Femur (tissue), 1 donor: ENCODE measurements at regions not wholly inside any gene's neighbourhood (a gene's known extent, or its start where the extent isn't known, plus 50 kb on each side); places are given as distances from the start of the nearest gene placed in this dataset.
"Not testable (repeated sequence)": the region's sequence is repeated elsewhere in the genome, so short reads cannot be mapped to it uniquely, and the experiment has no call there.

Source experiments
- DNase-seq: peaks from one replicate; pipeline ENCODE4 v3.0.0-alpha.2; 2017

DNA sequence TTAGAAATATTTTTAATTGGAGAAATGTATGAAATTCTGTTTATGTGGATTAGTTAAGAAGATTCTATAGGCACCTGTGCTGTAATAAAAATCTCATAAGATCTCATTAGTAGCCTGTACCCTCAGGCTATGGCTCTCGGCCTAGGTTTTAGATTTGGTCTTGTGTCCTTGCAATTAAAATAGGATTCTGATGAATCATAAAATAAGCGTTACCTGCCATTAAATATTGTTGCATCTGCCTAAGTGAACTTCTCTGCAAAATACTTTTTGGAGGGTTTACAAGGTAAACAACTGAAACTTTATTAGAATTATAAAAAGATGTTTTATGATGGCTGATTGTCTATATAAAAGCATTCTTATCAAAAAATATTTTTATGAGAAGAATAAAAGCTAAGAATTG, 804.1 kb upstream of the ANO3 start:
- no peak for DNase-seq

DNA sequence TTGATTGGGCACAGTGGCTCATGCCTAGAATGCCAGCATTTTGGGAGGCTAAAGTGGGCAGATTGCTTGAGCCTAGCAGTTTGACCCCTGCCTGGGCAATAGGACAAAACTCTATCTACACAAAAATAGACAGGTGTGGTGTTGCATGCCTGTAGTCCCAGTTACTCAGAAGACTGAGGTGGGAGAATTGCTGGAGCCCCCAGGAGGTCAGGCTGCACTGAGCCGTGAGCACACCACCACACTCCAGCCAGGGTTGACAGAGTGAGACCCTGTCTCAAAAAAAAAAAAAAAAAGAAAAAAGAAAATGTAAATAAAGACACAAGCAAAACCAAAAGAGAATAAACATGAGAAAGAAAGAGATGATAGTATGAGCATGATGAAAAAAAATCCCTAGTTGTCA, 802.4 kb upstream of the ANO3 start:
- DNase-seq: no peak

DNA sequence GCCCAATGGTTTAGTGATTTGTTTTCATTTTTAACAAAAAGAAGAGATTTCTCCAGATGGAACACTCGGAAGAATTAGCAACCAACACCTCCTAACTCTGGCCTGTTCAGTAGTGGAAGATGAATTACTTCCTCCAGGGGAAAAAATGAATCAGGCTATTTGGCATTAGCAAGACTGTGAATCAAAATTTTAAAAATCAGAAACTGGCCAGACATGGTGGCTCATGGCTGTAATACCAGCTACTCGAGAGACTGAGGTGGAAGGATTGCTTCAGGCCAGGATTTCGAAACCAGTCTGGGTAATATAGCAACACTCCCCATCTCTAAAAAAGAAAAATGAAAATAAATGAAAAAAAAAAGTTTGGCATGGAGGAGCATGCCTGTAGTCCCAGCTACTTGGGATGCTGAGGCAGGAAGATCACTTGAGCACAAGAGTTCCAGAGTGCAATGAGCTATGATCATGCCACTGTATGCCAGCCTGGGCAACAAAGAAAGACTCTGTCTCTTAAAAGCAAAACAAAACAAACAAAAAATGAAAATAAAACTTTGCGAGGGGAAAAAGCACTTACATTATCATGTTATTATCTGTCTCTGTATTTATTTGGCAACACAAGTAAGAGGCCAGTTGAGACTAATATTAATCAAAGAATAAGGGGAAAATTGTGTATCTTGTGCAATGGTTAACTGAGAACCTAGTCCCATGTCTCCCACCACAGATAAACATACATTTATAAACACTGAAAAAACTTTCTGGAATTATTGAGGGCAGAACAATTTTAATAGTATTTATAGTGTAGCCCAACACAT, 796.3 kb upstream of the ANO3 start:
- peak; percentile 18 for DNase-seq

DNA sequence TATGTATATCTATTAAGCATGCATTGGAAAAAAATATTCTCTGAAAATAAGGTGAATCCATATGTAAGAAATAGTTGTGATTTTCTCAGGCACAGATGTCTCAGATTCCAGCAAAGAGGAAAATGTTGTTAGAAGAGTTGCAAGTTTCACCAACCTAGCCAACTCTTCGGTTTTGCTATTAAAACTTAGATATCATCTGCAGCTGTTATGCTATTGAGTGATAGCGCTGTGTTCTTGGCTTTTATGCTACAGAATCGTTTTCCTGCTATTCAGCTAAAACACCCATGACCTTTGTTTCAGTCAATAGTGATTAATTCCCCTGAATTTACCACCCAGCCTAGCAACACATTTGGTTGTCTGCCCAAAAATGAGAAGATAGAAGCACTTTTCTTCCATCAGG, 795.6 kb upstream of the ANO3 start:
- peak; percentile 21 for DNase-seq

DNA sequence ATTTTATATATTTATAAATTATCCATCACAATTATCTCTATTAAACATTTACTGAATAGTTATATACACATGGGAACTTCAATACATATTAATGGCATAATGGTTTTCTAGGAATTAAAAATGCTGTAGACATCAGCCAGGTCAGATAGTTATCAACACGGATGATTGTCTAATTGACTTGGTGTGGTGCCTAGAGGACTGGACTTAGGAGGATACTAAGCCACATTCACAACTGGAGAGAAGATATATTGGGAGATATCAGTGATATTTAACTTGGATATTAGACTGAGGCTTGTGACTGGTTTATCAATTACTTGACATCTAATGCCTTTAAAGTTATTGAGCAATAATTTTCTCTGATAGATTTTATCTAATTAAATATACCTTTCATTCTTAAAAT, 794.5 kb upstream of the ANO3 start:
- DNase-seq: no peak

DNA sequence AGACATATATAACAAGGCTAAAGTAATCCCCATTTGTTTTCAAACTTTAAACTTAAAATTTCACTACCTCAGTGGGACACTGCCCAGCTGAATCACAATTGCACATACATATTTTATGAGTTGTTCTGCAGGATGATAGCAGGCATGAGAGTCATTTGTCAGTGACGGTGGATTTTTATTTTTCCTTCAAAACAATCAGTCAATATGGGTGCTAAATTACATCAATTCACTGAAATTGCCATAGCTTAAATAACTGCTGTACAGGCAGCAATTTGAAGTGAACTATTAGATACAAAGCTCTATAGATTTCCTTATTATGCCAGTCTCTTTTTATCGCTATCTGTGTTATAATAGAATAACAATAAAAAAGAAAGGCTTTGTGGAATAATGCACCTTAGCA, 784.6 kb upstream of the ANO3 start:
- DNase-seq: no peak

DNA sequence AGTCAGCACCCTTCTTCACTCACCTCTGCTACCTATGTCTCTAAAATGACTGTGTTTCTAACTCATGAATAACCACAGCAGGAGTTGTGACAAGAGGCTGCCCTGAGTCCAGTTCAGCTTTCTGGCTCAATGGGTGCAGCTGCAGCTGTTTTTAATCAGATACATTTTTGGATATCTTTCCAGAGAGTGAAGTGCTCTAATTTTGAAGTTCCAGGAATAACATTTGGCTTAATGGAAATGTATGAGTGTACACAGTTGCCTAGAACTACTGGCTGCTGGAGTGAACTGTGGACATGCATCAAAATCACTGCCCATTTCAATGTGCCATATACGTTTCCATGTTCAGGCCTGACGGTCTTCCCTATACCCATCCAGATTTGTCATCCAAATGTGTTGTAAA, 769.5 kb upstream of the ANO3 start:
- peak; percentile 64 for DNase-seq

DNA sequence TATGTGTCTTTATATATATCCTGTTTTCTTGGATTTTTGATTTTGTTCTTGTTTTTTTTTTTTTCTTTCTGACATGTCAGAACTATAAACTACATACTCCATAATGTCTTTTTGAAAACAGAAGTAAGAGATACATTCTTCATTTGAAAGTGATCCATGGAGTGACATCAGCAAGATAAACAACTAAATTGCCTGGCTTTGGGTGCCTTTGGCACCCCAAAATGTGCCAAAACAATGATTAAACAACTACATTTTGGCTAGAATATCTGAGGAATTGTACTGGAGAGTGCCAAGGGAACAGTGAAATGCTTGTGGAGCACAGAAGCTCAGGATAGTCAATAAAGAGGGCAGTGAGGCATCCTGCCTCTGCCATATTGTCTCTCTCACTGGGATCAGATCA, 766.1 kb upstream of the ANO3 start:
- no peak for DNase-seq

DNA sequence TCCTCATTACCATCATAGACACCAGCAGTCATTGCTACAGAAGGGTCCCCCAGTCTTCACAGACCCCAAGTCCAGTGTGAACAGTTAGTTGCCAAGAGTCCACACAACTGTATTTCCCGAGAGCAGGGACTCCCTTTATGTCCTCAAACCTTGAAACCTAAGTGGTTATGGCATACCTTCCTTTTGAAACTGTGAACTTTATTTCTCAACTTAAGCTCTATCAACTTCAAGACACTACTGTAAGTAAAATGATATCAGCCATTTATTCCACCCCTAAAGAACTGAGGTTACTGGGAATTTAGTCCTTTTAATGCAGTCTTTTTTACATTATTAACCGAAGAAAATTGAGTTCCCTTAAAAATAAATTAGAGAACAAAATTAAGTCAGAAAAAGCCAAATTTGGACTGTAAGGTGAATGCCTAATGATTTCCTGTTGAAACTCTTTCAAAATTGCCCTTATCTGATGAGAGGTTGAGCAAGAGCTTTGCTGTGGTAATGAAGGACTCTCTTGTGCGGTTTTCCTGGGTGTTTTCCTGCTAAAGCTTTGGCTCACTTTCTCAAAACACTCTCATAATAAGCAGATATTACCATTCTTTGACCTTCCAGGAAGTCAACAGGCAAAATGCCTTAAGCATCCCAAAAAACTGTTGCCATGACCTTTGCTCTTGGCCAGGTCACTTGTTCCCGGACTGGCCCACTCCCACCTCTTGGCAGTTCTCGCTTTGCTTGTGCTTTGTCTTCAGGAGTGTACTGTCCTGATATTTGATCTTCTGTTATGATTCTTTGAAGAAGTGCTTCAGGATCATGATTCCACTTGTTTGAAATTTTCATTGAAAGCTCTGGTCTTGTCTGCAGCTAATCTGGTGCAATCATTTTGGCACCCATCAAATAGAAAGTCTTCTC, 765.4 kb upstream of the ANO3 start:
- no peak for DNase-seq

DNA sequence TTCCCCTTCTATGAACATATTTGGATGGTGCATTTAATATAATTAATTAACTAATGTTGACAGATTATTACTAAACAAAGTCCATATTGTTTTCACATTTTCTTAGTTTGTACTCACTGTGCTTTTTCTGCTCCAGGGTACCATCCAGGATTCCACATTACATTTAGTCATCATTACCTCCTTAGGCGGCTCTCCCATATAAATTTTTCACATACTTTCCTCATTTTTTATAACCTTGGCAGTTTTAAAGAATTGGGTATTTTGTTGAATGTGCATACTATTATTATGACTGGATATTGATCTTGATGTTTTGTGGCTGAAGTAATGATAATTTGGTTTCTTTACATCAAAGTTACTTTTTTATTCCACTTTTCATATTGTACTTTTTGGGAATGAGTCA, 755.6 kb upstream of the ANO3 start:
- no peak for DNase-seq

DNA sequence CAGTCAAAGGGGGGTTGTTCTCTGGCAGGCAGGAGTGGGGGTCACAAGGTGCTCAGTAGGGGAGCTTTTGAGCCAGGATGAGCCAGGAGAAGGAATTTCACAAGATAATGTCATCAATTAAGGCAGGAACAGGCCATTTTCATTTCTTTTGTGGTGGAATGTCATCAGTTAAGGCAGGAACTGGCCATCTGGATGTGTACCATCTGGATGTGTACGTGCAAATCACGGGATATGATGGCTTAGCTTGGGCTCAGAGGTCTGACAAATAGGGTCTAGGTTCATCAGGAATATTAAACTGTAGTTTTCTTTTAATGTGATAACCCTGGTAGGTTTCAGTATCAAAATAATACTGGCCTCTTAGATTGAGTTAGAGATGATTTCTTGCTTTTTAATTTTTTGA, 752.4 kb upstream of the ANO3 start:
- not testable (repeated sequence) for DNase-seq

DNA sequence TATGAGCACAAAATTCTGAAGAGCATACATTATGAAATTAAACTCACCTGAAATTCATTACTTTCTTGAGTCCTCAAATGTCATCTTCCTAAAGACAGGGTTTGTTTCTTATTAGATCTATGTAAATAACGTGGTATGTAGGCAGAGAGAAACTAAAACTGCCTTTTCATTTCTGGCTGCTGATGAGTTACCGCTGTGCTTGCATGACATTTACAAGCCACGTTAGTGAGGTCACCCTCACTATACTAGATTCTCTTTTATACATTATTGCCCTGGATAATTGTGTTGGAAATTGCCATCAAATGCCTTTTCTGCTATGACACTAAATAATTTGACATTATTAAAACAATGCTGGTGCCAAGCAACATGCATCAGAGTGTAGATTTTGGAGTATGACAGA, 748.3 kb upstream of the ANO3 start:
- no peak for DNase-seq

DNA sequence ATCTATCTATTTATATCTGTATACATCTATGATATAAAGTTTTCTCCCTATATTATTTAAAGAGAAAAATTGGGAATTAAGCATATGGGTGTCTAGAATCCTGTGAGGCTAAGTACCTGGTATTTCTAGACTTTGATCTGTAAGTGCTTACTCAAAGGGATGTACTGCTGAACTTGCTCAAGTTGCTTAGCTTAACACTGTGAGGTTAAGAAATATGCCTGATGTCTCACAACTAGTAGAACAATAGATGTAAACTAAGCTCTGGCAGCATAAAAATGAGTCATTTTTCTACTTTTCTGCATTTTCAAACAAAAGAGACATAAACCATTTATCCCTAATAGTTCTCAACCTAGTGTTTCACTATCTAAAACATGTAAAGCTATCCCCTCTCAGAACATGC, 744.4 kb upstream of the ANO3 start:
- no peak for DNase-seq

DNA sequence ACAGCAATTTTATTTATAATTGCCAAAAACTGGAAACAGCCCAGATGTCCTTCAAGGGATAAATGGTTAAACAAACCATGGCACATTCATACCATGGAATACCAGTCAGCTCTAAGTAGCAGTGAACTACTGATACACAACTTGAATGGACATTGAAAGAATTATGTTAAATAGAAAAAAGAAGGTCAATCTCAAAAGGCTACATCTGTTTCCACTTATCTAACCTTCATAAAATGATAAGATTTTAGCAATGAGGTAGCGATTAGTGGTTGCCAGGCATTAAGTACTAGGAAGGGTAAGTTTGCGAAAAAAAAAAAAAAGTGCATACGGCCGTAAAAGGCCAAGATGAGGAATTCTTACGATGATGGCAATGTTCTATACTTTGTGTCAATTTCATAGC, 738.7 kb upstream of the ANO3 start:
- DNase-seq: no peak

DNA sequence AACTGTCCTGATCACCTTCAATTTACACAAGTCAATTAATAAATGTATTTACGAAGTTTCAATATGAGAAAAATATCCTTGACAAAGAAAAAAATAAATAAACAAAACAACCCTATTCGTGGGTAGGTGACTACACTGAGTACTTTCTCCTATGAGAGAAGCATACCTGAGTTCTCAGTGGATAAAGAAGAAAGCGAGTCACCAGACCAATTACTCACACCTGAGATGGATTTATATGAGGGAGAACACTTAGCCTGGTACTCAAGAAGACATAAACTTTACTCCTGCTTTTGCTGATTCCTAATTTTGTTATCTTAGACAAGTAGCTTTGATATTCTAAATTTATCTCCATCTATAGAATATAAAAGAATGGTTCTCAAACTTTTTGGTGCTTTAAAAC, 735.2 kb upstream of the ANO3 start:
- no peak for DNase-seq

DNA sequence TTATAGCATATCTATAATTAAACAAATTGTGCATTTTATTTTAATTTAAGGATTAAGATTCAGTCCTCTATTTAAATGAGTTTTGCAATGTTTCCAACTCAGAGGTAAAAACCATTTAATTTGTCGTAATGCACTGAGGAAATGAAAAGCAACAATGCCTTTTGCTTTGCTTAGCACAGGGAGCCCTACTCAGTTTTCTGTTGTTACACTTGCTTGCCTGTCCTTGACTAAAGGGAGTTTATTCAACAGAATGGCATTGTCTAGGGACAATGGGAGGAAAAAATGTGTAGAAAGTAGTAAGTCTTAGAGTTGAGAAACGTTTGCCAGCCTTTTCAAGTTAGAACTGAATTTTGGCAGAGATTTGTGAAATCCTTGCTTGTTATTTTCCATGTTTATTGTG, 734.2 kb upstream of the ANO3 start:
- no peak for DNase-seq

DNA sequence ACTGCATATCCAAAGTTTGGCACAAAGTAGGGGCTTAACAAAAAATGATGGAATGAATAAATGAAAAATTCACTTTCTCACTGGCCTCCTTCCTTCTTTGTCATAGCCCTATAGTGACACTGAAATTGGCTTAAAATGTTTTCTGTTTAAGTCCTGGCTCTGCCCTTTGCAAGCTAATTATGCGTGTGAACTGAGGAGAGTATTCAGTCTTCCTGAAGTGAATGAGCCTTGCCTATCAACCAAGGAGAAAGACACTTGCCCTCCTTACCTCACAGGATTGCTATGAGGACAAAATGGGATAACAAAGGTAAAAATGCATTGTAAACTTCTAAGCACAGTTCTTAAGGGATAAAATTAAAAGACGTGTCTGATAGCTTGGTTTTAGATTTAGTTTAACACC, 729.8 kb upstream of the ANO3 start:
- DNase-seq: no peak

DNA sequence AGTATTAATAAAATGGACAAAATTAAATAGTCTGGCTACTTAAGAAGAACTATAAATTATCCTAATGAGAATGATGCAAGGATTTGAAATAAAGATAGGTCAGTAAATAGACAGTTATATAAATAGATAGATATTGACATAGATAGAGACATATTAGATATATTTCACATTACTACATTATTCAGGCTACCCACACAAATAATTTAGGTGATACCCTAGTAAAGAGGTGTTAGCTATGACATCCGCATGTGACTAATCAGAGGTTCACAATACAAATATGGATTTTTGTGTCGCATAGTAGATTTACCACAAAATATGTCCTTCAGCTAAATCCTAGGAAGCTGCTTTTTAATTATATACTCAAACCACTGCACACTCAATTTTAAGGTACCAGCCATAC, 729.0 kb upstream of the ANO3 start:
- no peak for DNase-seq

DNA sequence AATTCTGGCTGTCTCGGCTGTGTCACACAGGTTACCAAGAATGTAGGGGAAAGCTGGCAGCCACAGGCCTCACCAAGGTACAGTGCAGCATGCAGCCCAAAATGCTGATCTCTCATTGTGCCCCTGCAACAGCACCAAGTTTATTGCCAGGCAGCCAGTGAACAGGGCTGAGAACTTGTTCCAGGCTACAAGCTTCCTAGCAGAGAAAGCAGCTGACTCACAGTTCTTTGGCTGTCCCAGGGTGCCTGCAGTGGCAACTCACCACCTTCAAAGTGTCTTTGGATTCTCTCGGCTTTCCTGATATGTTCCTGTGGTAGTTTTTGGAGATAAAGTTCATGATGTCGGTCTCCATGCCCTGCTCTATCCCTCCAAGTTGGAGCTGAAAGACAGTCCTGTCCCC, 719.1 kb upstream of the ANO3 start:
- DNase-seq: no peak

DNA sequence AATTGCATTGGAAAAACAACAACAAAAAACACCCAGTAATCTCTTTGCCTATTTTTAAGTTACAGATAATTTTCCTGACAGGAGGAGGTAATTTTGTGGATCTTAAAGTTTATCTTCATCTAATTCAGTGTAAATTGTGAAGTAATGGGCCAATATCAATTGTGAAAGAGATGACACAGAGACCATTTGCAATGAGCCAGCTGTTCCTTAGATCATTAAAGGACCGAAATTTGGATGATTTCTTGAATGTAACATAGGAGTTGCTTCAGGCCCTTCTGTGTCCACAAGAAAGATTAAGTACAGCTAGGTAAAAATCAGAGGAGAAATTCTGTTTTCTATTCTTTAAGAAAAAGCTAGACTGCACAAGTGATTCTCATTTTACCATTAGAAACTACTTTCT, 718.5 kb upstream of the ANO3 start:
- DNase-seq: no peak

DNA sequence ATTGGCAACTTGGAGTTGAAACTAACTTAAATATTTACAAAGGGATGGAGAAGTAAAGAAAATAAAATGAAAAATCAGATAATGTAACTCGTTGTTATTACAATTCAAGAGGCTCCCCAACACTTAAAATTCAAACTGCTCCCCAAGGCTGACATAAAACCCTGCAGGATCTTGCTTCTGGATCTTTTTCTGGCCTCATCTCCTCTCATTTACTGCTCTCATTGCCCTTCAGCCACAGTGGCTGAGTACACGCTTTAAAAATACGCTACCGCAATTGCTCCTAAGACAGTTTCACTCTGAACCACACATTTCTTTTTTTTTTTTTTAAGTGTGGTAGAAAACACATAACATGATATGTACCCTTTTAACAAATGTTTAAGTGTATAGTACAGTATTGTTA, 718.1 kb upstream of the ANO3 start:
- DNase-seq: no peak

DNA sequence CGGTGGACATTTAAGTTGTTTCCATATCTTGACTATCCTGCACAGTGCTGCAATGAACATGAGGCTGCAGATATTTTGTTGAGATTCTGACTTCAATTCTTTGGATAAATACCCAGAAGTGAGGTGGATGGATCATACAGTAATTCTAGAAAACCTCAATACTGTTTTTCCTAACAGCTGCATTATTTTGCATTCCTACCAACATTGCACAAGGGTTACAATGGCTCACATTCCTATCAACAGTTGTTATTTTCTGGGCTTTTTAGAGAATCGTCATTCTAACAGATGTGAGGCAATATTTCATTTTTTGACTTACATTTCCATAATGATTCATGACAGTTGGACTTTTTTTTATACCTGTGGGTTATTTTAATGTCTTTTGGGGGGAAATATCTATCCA, 716.9 kb upstream of the ANO3 start:
- no peak for DNase-seq

DNA sequence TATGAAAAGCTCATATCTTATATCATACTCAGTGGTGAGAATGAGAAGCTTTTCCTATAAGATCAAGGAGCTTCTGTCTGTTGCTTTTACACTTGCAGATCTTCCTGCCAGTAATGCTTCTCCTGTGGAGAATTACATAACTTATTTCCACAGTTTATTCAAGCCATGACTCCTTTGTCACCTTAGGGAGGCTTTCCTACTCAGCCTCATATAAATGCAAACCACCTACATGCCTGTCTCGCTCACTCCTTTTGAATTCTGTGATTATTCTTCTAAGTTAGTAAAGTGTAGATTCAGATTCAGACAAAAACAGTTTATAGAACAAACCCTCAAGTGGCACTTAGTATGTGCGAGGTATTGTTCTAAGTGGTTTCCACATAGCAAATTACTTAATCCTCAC, 716.1 kb upstream of the ANO3 start:
- DNase-seq: no peak

DNA sequence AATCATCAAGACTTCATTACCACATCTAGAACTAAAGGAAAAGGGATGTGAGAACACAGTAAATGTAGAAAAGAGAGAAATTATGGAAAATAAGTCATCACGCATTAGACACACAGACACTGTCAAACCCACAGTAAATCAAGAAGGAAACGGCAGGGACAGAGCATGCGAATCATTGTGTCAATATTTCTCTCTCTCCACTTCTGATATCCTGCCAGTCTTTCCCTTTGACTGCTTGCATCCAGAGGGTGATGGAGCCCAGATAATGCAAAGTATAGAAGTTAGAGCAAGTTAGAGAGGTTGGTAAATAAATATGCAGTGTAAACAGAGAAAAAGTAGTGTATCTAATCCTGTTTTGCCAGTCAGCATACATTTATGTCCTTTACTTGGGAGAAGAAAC, 706.8 kb upstream of the ANO3 start:
- no peak for DNase-seq

DNA sequence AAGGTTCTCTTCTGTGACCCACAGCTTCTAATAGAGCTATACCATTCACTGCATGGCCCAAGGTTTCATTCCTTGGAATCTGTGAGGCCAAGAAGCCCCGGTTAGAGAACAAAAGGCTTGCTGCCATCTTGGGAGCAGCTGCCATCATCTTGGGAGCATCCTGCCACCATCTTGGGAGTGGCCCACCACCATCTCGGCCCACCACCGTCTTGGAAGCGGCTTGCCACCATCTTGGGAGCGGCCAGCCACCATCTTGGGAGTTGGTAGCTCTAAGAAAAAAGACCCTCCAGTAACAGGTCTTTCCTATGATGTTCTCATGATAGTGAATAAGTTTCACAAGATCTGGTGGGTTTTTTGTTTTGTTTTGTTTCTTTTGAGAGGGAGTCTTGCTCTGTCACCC, 703.9 kb upstream of the ANO3 start:
- DNase-seq: no peak
